Inflammatory macrophage treated with lipopolysaccharide for 1 hour (primary cell): ENCODE measurements at regions not wholly inside any gene's neighbourhood (a gene's known extent, or its start where the extent isn't known, plus 50 kb on each side); places are given as distances from the start of the nearest gene placed in this dataset.

ENCODE experiments used
- DNase-seq, 2 donors: peaks; one replicate each; pipeline ENCODE4 v3.0.0-alpha.2; 2020 to 2022

- DNase-seq = peak; percentile 100
Measured at GRCh38 chr3:23748398-23749110, 57.2 kb upstream of the UBE2E1 start.

- DNase-seq = peak in 1 of 2 donors; percentile 61
Measured at GRCh38 chr3:23749609-23750008, 56.1 kb upstream of the UBE2E1 start.

- DNase-seq = peak in 1 of 2 donors; percentile 55
Measured at GRCh38 chr3:23750573-23751210, 55.1 kb upstream of the UBE2E1 start.

GRCh38 chr3:23751212-23751723, 54.5 kb upstream of the UBE2E1 start:
- no peak for DNase-seq

- no peak for DNase-seq
Measured at GRCh38 chr3:23752126-23752525, 53.6 kb upstream of the UBE2E1 start.

GRCh38 chr3:23754215-23754614, 51.5 kb upstream of the UBE2E1 start:
- no peak for DNase-seq
